ENCODE measurements at regions not wholly inside any gene's neighbourhood (a gene's known extent, or its start where the extent isn't known, plus 50 kb on each side); places are given as distances from the start of the nearest gene placed in this dataset.

- Histone ChIP-seq H3K4me3 (no peak overlapping the region), H3K27ac (no peak overlapping the region), H3K9me3 (no peaks in the 10 kb centered on the region), H3K4me1 (no peaks in the 10 kb centered on the region), H3K36me3 (no peaks in the 10 kb centered on the region), H3K27me3 (no peaks in the 10 kb centered on the region)
- TF ChIP-seq POLR2AphosphoS5 (IDR thresholded peaks at IDR 0.05) (no peak), EP300 (IDR thresholded peaks at IDR 0.05) (no peak), CTCF (IDR thresholded peaks at IDR 0.05) (no peak), POLR2A (IDR thresholded peaks at IDR 0.05) (no peak)
- no peak for ATAC-seq
- WGBS, 2 donors (ENCODE audit: low coverage in 1 of 2): 44 to 53% methylated on average over 2 of the region's 2 CpGs
Observed at GRCh38 chr14:38409071-38409705, 153.3 kb upstream of the CLEC14A start.

GRCh38 chr14:38405851-38406635, 150.2 kb upstream of the CLEC14A start:
- H3K36me3 ChIP-seq: no peaks in the 10 kb centered on the region
- WGBS, 2 donors (ENCODE audit: low coverage in 1 of 2): 74 to 96% methylated on average over 2 to 3 of the region's 3 CpGs
- no peaks in the 10 kb centered on the region for H3K4me1 ChIP-seq
- no peak overlapping the region for H3K27ac ChIP-seq
- no peak for ATAC-seq
- no peaks in the 10 kb centered on the region for H3K9me3 ChIP-seq
- no peak for TF ChIP-seq POLR2AphosphoS5 (IDR thresholded peaks at IDR 0.05)
- TF ChIP-seq POLR2A (IDR thresholded peaks at IDR 0.05): no peak
- TF ChIP-seq EP300 (IDR thresholded peaks at IDR 0.05): no peak
- TF ChIP-seq CTCF (IDR thresholded peaks at IDR 0.05): no peak
- H3K27me3 ChIP-seq: no peaks in the 10 kb centered on the region
- H3K4me3 ChIP-seq: no peak overlapping the region

- 45 to 60% methylated on average over 2 of the region's 2 CpGs for WGBS, 2 donors (ENCODE audit: low coverage in 1 of 2)
- no peak for ATAC-seq
- TF ChIP-seq POLR2A (IDR thresholded peaks at IDR 0.05) (no peak), CTCF (IDR thresholded peaks at IDR 0.05) (no peak), POLR2AphosphoS5 (IDR thresholded peaks at IDR 0.05) (no peak), EP300 (IDR thresholded peaks at IDR 0.05) (no peak)
- H3K27me3 ChIP-seq: no peaks in the 10 kb centered on the region
- no peak overlapping the region for H3K4me3 ChIP-seq
- no peaks in the 10 kb centered on the region for H3K36me3 ChIP-seq
- no peaks in the 10 kb centered on the region for H3K9me3 ChIP-seq
- H3K27ac ChIP-seq: no peak overlapping the region
- no peaks in the 10 kb centered on the region for H3K4me1 ChIP-seq
Observed at GRCh38 chr14:38404616-38405015, 148.7 kb upstream of the CLEC14A start.

GRCh38 chr14:38404100-38404541, 148.2 kb upstream of the CLEC14A start:
- WGBS, 2 donors (ENCODE audit: low coverage in 1 of 2): 35% methylated on average over 1 of the region's 1 CpG; no CpG with 5 or more reads in 1 of the 2 donors
- TF ChIP-seq POLR2A (IDR thresholded peaks at IDR 0.05): no peak
- no peak for TF ChIP-seq CTCF (IDR thresholded peaks at IDR 0.05)
- no peak for TF ChIP-seq EP300 (IDR thresholded peaks at IDR 0.05)
- H3K4me3 ChIP-seq: no peak overlapping the region
- H3K4me1 ChIP-seq: no peaks in the 10 kb centered on the region
- H3K36me3 ChIP-seq: no peaks in the 10 kb centered on the region
- no peak overlapping the region for H3K27ac ChIP-seq
- no peak for ATAC-seq
- no peaks in the 10 kb centered on the region for H3K9me3 ChIP-seq
- H3K27me3 ChIP-seq: no peaks in the 10 kb centered on the region

- Histone ChIP-seq H3K36me3 (no peaks in the 10 kb centered on the region), H3K27me3 (peaks cover 2% of the 10 kb centered on the region), H3K9me3 (no peaks in the 10 kb centered on the region), H3K27ac (no peak overlapping the region), H3K4me3 (no peak overlapping the region), H3K4me1 (no peaks in the 10 kb centered on the region)
- 42 to 80% methylated on average over 3 of the region's 3 CpGs for WGBS, 2 donors (ENCODE audit: low coverage in 1 of 2)
- ATAC-seq: no peak
- TF ChIP-seq POLR2A (IDR thresholded peaks at IDR 0.05): no peak
- no peak for TF ChIP-seq POLR2AphosphoS5 (IDR thresholded peaks at IDR 0.05)
- no peak for TF ChIP-seq EP300 (IDR thresholded peaks at IDR 0.05)
- no peak for TF ChIP-seq CTCF (IDR thresholded peaks at IDR 0.05)
Observed at GRCh38 chr14:38400751-38401150, 144.9 kb upstream of the CLEC14A start.

All from gastroesophageal sphincter (tissue), 4 donors.